A673 (cell line): ENCODE measurements at regions not wholly inside any gene's neighbourhood (a gene's known extent, or its start where the extent isn't known, plus 50 kb on each side); places are given as distances from the start of the nearest gene placed in this dataset.

Experiments
- BruUV-seq: library from RNA; stranded (reverse); fragments of 400-500 nt; replicated peaks from 2 replicates; lab custom pipeline; 2021; lab: Mats Ljungman, UMichigan
- CTCF ChIA-PET: fragments of 300-600 bp; sonication (Branson Sonifier 250); formaldehyde crosslinking; loops from one replicate; lab custom pipeline; 2022; ENCODE audit warnings: antibody characterized with exemption; lab: Charles Lee
- POLR2A ChIA-PET: fragments of 300-600 bp; sonication (Branson Sonifier 250); formaldehyde crosslinking; loops from one replicate; lab custom pipeline; 2022; ENCODE audit warnings: antibody characterized with exemption; ENCODE audit not compliant: low non-redundant PET; lab: Charles Lee
- DNase-seq: peaks from one replicate; pipeline ENCODE4 v3.0.0-alpha.2; 2015; ENCODE audit warnings: low spot score
- H3K27ac ChIP-seq: fragments of 200-600 bp; sonication (generic); 2 replicates; pipeline ENCODE4 v1.5.1; 2016; ENCODE audit warnings: mixed run types, low read depth, mild to moderate bottlenecking, mixed read lengths, antibody characterized with exemption, low read length; ENCODE audit not compliant: poor library complexity, severe bottlenecking
- H3K27me3 ChIP-seq: fragments of 200-600 bp; sonication (generic); replicated peaks from 2 replicates; pipeline ENCODE4 v1.6.1; 2017; ENCODE audit warnings: mixed run types, low read depth, mild to moderate bottlenecking, mixed read lengths, antibody characterized with exemption, low read length; ENCODE audit not compliant: insufficient read depth, poor library complexity
- H3K36me3 ChIP-seq: fragments of 200-600 bp; sonication (generic); 2 replicates; pipeline ENCODE4 v1.6.1; 2016; ENCODE audit warnings: mixed run types, mild to moderate bottlenecking, mixed read lengths, antibody characterized with exemption, low read length; ENCODE audit not compliant: insufficient read depth, poor library complexity, severe bottlenecking
- H3K4me1 ChIP-seq: fragments of 200-600 bp; sonication (generic); 2 replicates; pipeline ENCODE4 v1.6.1; 2017; ENCODE audit warnings: mixed run types, mild to moderate bottlenecking, mixed read lengths, antibody characterized with exemption, low read length; ENCODE audit not compliant: insufficient read depth, poor library complexity, severe bottlenecking
- H3K4me3 ChIP-seq: fragments of 200-600 bp; sonication (generic); 2 replicates; pipeline ENCODE4 v1.5.1; 2016; ENCODE audit warnings: low read depth, mixed run types, mild to moderate bottlenecking, mixed read lengths, low read length; ENCODE audit not compliant: poor library complexity, severe bottlenecking
- H3K9me3 ChIP-seq: fragments of 200-600 bp; sonication (generic); 2 replicates; pipeline ENCODE4 v1.6.1; 2016; ENCODE audit warnings: mixed run types, low read depth, mild to moderate bottlenecking, mixed read lengths, antibody characterized with exemption, low read length; ENCODE audit not compliant: poor library complexity, severe bottlenecking
- EZH2 ChIP-seq: fragments of 200-600 bp; sonication (generic); IDR thresholded peaks from 2 replicates; pipeline ENCODE4 v1.6.1; 2017; ENCODE audit warnings: borderline replicate concordance, low read depth, mild to moderate bottlenecking, mixed read lengths, antibody characterized with exemption, low read length; ENCODE audit not compliant: poor library complexity, severe bottlenecking
- intact Hi-C: fragments of 100-400 bp; cut with micrococcal nuclease; formaldehyde crosslinking; loops from one replicate; pipeline ENCODE4 v1.10.0; 2022; ENCODE audit not compliant: unreplicated experiment
- TF ChIP-seq, protein P1 (sequence below): fragments of 300-800, 200-600 bp; sonication (generic); conservative IDR thresholded peaks from 2 replicates; pipeline ENCODE4 v1.5.1; 2017; ENCODE audit warnings: low read depth, mild to moderate bottlenecking, antibody characterized with exemption, low read length, moderate library complexity, mixed read lengths

- Histone ChIP-seq H3K27me3 (no peaks in the 10 kb centered on the region), H3K4me3 (peak overlapping the region; percentile 19), H3K36me3 (no peaks in the 10 kb centered on the region), H3K27ac (peak overlapping the region; percentile 84), H3K9me3 (no peaks in the 10 kb centered on the region), H3K4me1 (peaks cover 40% of the 10 kb centered on the region)
- intact Hi-C loops, result loop anchor here (5.0 to 10.0 kb wide), 2 partner anchors 652 to 1349 kb away; partner anchors contain the start of gene TSHZ3
- ChIA-PET CTCF (interaction anchor here (0.6 to 1.2 kb wide), 3 partner anchors 23 to 266 kb away, joined by 3 to 4 read pairs (median 4); no protein-coding TSS in a partner anchor), POLR2A (interaction anchor here (0.6 kb wide), 1 partner anchor 265 kb away, joined by 5 read pairs; no protein-coding TSS in a partner anchor)
- TF ChIP-seq, protein P1, sequence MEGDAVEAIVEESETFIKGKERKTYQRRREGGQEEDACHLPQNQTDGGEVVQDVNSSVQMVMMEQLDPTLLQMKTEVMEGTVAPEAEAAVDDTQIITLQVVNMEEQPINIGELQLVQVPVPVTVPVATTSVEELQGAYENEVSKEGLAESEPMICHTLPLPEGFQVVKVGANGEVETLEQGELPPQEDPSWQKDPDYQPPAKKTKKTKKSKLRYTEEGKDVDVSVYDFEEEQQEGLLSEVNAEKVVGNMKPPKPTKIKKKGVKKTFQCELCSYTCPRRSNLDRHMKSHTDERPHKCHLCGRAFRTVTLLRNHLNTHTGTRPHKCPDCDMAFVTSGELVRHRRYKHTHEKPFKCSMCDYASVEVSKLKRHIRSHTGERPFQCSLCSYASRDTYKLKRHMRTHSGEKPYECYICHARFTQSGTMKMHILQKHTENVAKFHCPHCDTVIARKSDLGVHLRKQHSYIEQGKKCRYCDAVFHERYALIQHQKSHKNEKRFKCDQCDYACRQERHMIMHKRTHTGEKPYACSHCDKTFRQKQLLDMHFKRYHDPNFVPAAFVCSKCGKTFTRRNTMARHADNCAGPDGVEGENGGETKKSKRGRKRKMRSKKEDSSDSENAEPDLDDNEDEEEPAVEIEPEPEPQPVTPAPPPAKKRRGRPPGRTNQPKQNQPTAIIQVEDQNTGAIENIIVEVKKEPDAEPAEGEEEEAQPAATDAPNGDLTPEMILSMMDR, result no peak
- no peak for TF ChIP-seq EZH2
- DNase-seq, result peak; percentile 77
- no TSS peak for BruUV-seq
Observed at GRCh38 chr19:30692879-30693503, 320.8 kb downstream of the ZNF536 start.

- Histone ChIP-seq H3K4me1 (peaks cover 47% of the 10 kb centered on the region), H3K27me3 (no peaks in the 10 kb centered on the region), H3K36me3 (no peaks in the 10 kb centered on the region), H3K4me3 (peak overlapping the region; percentile 19), H3K9me3 (no peaks in the 10 kb centered on the region), H3K27ac (peak overlapping the region; percentile 84)
- TSS peak; percentile 71 for BruUV-seq
- DNase-seq, result peak; percentile 53
- POLR2A ChIA-PET, result no interaction called here
- CTCF ChIA-PET, result interaction anchor here (1.2 kb wide), 1 partner anchor 23 kb away, joined by 4 read pairs; no protein-coding TSS in a partner anchor
- intact Hi-C loops, result loop anchor here (5.0 to 10.0 kb wide), 2 partner anchors 653 to 1350 kb away; partner anchors contain the start of gene TSHZ3
- TF ChIP-seq, protein P1, result no peak
- TF ChIP-seq EZH2, result no peak
Observed at GRCh38 chr19:30692181-30692811, 320.1 kb downstream of the ZNF536 start.

- H3K4me1 ChIP-seq, result peaks cover 52% of the 10 kb centered on the region
- TF ChIP-seq EZH2, result no peak
- TF ChIP-seq, protein P1, result no peak
- no TSS peak for BruUV-seq
- intact Hi-C loops, result loop anchor here (5.0 to 10.0 kb wide), 2 partner anchors 653 to 1351 kb away; partner anchors contain the start of gene TSHZ3
- no peak overlapping the region for H3K4me3 ChIP-seq
- POLR2A ChIA-PET, result no interaction called here
- no peaks in the 10 kb centered on the region for H3K9me3 ChIP-seq
- CTCF ChIA-PET, result no interaction called here
- no peak for DNase-seq
- H3K27me3 ChIP-seq, result no peaks in the 10 kb centered on the region
- no peaks in the 10 kb centered on the region for H3K36me3 ChIP-seq
- peak overlapping the region; percentile 84 for H3K27ac ChIP-seq
Observed at GRCh38 chr19:30691819-30692166, 319.6 kb downstream of the ZNF536 start.
